Mesothelial cell of epicardium (in vitro differentiated cells): ENCODE measurements at regions not wholly inside any gene's neighbourhood (a gene's known extent, or its start where the extent isn't known, plus 50 kb on each side); places are given as distances from the start of the nearest gene placed in this dataset.
"Not testable (repeated sequence)": the region's sequence is repeated elsewhere in the genome, so short reads cannot be mapped to it uniquely, and the experiment has no call there.

Source experiments
- DNase-seq, 2 experiments: peaks; one replicate each; pipeline ENCODE4 v3.0.0; 2021; ENCODE audit warnings: low spot score in 2 of 2; ENCODE audit not compliant: unreplicated experiment in 2 of 2
- H3K27ac Mint-ChIP-seq: 2 replicates; pipeline ENCODE4 v1.8.0; 2021; ENCODE audit warnings: mixed read lengths
- H3K27me3 Mint-ChIP-seq: 2 replicates; pipeline ENCODE4 v1.8.0; 2021; ENCODE audit warnings: low read depth, mixed read lengths
- H3K36me3 Mint-ChIP-seq: 2 replicates; pipeline ENCODE4 v1.8.0; 2021; ENCODE audit warnings: mixed read lengths
- H3K4me1 Mint-ChIP-seq: 2 replicates; pipeline ENCODE4 v1.8.0; 2021; ENCODE audit warnings: mixed read lengths
- H3K4me3 Mint-ChIP-seq: 2 replicates; pipeline ENCODE4 v1.8.0; 2021; ENCODE audit warnings: mild to moderate bottlenecking, moderate library complexity, mixed read lengths
- H3K9me3 Mint-ChIP-seq: 2 replicates; pipeline ENCODE4 v1.8.0; 2021; ENCODE audit warnings: mixed read lengths
- TF ChIP-seq, protein P1 (sequence below): fragments of 200-600 bp; sonication (generic); IDR thresholded peaks from one replicate; pipeline ENCODE4 v1.5.0; 2021; ENCODE audit warnings: antibody characterized with exemption; ENCODE audit not compliant: unreplicated experiment

DNA sequence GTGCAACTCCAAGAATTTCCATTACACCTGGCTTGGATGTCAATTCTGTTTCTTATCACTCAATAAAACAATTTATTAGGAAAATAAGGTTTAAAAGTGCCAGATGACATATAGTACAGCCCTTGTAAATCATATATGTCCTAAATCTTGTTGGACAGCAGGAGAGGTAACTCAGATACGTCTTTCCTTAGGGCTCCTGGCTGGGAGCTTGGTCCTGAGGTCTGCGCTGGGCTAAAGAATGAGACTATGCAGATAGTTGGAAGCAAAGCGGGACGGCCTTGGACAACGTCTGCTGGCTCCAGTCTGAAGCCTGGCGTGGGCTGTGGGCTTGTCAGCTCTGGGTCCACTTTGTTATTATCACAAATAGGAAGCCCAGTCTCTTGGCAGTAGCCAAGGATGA lies 377.0 kb downstream of the DLEU7 start:
- Mint-ChIP-seq H3K4me1 (peaks cover 23% of the 10 kb centered on the region), H3K27me3 (peaks cover 16% of the 10 kb centered on the region), H3K9me3 (no peaks in the 10 kb centered on the region), H3K36me3 (no peaks in the 10 kb centered on the region), H3K27ac (no peak overlapping the region), H3K4me3 (no peak overlapping the region)
- no peak for DNase-seq
- TF ChIP-seq, protein P1, sequence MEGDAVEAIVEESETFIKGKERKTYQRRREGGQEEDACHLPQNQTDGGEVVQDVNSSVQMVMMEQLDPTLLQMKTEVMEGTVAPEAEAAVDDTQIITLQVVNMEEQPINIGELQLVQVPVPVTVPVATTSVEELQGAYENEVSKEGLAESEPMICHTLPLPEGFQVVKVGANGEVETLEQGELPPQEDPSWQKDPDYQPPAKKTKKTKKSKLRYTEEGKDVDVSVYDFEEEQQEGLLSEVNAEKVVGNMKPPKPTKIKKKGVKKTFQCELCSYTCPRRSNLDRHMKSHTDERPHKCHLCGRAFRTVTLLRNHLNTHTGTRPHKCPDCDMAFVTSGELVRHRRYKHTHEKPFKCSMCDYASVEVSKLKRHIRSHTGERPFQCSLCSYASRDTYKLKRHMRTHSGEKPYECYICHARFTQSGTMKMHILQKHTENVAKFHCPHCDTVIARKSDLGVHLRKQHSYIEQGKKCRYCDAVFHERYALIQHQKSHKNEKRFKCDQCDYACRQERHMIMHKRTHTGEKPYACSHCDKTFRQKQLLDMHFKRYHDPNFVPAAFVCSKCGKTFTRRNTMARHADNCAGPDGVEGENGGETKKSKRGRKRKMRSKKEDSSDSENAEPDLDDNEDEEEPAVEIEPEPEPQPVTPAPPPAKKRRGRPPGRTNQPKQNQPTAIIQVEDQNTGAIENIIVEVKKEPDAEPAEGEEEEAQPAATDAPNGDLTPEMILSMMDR: no peak

DNA sequence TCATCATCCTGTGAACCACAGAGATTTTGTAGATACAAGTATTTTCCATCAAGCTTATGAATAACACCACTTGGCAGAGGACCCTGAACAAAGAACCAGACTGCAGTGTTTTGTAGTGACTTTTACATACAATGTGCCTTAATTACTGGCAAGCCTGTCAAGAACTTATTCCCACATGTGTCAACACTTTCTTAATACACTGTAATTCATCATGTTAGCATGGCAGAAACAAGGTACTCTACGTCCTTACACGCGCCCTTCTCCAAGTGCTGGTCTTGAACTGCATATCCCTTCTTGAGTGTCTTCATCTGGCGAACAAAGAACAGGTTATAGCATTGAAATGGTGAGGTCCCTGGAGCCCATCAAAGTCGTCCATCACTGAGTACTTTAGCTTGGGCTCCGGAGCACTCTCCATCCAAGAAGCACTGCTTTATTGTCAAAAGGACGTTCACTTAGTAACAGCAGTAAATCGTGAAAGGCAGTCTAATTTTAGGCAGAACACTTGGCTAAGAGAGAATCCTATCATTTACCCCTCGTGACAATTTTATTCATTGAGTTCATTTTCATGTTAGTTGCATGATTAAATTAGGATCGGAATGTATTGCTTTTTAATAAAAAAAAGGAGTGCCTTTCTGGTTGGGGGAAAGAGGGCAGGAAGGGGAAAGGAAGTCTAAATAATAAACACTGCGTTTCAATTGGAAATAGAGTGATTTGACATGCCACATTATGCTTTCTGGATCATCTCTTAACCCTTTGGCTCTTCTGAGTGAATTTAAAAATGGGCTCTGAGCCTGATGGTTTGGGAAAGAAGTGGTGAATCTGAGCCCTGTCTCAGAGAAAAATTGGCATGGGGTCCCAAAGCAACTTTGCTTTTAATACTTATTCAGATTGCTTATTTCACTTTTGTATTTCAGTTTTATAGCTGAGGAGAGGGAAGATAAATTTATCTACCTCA lies 376.1 kb downstream of the DLEU7 start:
- TF ChIP-seq, protein P1: no peak
- Mint-ChIP-seq H3K9me3 (no peaks in the 10 kb centered on the region), H3K27ac (no peak overlapping the region), H3K4me1 (peaks cover 21% of the 10 kb centered on the region), H3K27me3 (peaks cover 16% of the 10 kb centered on the region), H3K4me3 (no peak overlapping the region), H3K36me3 (no peaks in the 10 kb centered on the region)
- DNase-seq: no peak

DNA sequence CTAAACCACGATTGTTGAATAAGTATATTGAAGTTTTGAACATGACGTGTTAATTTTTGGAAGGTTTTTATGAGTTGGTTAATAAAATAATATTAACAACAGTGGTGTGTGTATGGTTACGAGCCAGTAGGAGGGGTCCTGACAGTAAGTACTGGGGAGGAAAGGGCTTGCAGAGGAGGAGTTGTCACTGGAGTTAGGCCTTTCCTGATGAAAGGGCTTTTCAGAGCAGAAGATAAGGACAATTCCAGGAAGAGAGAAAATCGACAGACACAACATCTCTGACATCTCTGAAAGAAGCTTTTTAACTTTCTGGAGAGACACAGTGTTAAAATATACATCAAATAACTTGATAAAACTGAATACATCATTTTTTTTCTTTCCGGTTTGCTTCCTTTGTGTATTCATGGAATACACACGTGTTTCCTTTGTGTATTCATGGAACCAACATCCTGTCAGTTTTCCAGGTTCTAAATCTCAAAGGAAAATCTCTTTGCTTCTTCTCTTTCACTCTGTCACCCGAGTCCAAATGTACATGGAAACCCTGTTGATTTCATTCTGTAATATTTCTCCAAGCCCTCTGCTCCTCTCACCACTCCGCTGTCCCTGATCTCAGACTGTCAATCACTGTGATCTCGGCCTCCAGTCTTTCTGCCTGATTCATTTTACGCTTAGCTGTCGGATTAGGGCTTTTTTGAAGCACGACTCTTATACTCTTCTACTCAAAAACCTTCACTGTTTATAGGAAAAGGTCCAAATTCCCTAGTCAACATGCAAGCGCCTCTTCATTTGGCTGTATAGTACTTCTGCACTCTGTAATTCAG lies 374.4 kb downstream of the DLEU7 start:
- Mint-ChIP-seq H3K4me1 (peaks cover 16% of the 10 kb centered on the region), H3K9me3 (no peaks in the 10 kb centered on the region), H3K27ac (no peak overlapping the region), H3K4me3 (no peak overlapping the region), H3K36me3 (no peaks in the 10 kb centered on the region), H3K27me3 (peaks cover 16% of the 10 kb centered on the region)
- no peak for DNase-seq
- TF ChIP-seq, protein P1: no peak

DNA sequence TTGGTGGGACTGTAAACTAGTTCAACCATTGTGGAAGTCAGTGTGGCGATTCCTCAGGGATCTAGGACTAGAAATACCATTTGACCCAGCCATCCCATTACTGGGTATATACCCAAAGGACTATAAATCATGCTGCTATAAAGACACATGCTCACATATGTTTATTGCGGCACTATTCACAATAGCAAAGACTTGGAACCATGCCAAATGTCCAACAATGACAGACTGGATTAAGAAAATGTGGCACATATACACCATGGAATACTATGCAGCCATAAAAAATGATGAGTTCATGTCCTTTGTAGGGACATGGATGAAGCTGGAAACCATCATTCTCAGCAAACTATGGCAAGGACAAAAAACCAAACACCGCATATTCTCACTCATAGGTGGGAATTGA lies 370.4 kb downstream of the DLEU7 start:
- H3K4me1 Mint-ChIP-seq, DNase-seq: not testable (repeated sequence)

DNA sequence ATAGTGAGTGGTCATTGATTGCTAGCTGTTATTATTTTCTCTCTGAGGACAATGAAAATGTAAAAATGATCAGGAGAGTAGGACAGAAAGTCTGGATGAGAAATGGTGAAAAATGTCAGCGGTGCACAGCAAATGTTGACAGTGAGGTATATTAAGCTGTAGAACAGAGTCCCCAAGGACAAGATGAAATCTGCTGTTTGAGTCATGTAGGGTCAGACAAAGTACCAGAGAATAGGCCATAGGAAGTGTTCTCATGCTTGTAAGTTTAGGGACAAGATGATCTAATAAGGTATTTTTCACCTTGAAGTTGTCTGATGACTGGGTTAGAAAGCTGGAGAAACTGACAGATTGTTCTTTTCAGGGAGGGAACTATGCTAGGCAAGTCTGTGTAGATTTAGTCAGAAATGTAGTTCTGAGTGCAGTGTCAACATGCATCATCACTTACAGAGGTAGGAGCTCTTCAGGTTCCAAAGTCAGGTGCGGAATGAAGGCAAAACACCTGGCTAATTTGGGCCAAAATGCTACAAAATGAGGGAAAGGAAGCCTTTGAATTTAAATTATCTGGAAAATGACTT lies 369.3 kb downstream of the DLEU7 start:
- Mint-ChIP-seq H3K27me3 (peaks cover 7% of the 10 kb centered on the region), H3K27ac (no peak overlapping the region), H3K4me3 (no peak overlapping the region), H3K9me3 (no peaks in the 10 kb centered on the region), H3K4me1 (no peaks in the 10 kb centered on the region), H3K36me3 (no peaks in the 10 kb centered on the region)
- DNase-seq: no peak
- TF ChIP-seq, protein P1: no peak

More for the DNA sequence above, 370.4 kb downstream of the DLEU7 start:
- not testable (repeated sequence) for H3K27me3 Mint-ChIP-seq, H3K27ac Mint-ChIP-seq, H3K36me3 Mint-ChIP-seq, H3K4me3 Mint-ChIP-seq, H3K9me3 Mint-ChIP-seq
